GM23248 (cell line): ENCODE measurements at regions not wholly inside any gene's neighbourhood (a gene's known extent, or its start where the extent isn't known, plus 50 kb on each side); places are given as distances from the start of the nearest gene placed in this dataset.
A peak's percentile ranks its signal among the peaks of the same experiment; 100 is the strongest.

Experiments
- DNase-seq: peaks from one replicate; pipeline ENCODE4 v3.0.0-alpha.2; 2015
- H2AFZ ChIP-seq: fragments of 200-600 bp; sonication (generic); 2 replicates; pipeline ENCODE4 v1.6.1; 2016; ENCODE audit warnings: antibody characterized with exemption
- H3F3A ChIP-seq: fragments of 200-600 bp; sonication (generic); 2 replicates; pipeline ENCODE4 v1.6.1; 2016; ENCODE audit warnings: mild to moderate bottlenecking, antibody characterized with exemption, mixed run types; ENCODE audit not compliant: insufficient read depth
- H3K27ac ChIP-seq: fragments of 200-600 bp; sonication (generic); 2 replicates; pipeline ENCODE4 v1.5.1; 2016; ENCODE audit warnings: mild to moderate bottlenecking
- H3K27me3 ChIP-seq: fragments of 200-600 bp; sonication (generic); replicated peaks from 2 replicates; pipeline ENCODE4 v1.6.1; 2016; ENCODE audit warnings: mild to moderate bottlenecking; ENCODE audit not compliant: insufficient read depth
- H3K36me3 ChIP-seq: fragments of 200-600 bp; sonication (generic); 2 replicates; pipeline ENCODE4 v1.6.1; 2016; ENCODE audit warnings: low read depth, mild to moderate bottlenecking
- H3K4me1 ChIP-seq: fragments of 200-600 bp; sonication (generic); 2 replicates; pipeline ENCODE4 v1.6.1; 2016; ENCODE audit warnings: mild to moderate bottlenecking; ENCODE audit not compliant: insufficient read depth
- H3K4me2 ChIP-seq: fragments of 200-600 bp; sonication (generic); one replicate; pipeline ENCODE4 v1.6.1; 2016; ENCODE audit warnings: mild to moderate bottlenecking; ENCODE audit not compliant: unreplicated experiment
- H3K4me3 ChIP-seq: fragments of 200-600 bp; sonication (generic); 2 replicates; pipeline ENCODE4 v1.5.1; 2016; ENCODE audit warnings: mild to moderate bottlenecking
- H3K79me2 ChIP-seq: fragments of 200-600 bp; sonication (generic); 2 replicates; pipeline ENCODE4 v1.6.1; 2016; ENCODE audit warnings: mild to moderate bottlenecking; ENCODE audit not compliant: insufficient read depth
- H3K9ac ChIP-seq: fragments of 200-600 bp; sonication (generic); 2 replicates; pipeline ENCODE4 v1.6.1; 2016; ENCODE audit warnings: mild to moderate bottlenecking
- H3K9me2 ChIP-seq: fragments of 200-600 bp; sonication (generic); 2 replicates; pipeline ENCODE4 v1.6.1; 2016; ENCODE audit warnings: mixed run types, mild to moderate bottlenecking, moderate library complexity; ENCODE audit not compliant: insufficient read depth
- H3K9me3 ChIP-seq: fragments of 200-600 bp; sonication (generic); one replicate; pipeline ENCODE4 v1.6.1; 2017; ENCODE audit warnings: low read depth
- H4K20me1 ChIP-seq: fragments of 200-600 bp; sonication (generic); 2 replicates; pipeline ENCODE4 v1.6.0; 2016; ENCODE audit not compliant: insufficient read depth
- EZH2 ChIP-seq: fragments of 200-600 bp; sonication (generic); IDR thresholded peaks from 2 replicates; pipeline ENCODE4 v1.6.1; 2018; ENCODE audit warnings: antibody characterized with exemption, mild to moderate bottlenecking; ENCODE audit not compliant: insufficient read depth, poor library complexity, severe bottlenecking
- EZH2phosphoT487 ChIP-seq: fragments of 200-600 bp; sonication (generic); IDR thresholded peaks from 2 replicates; pipeline ENCODE4 v1.6.1; 2018; ENCODE audit warnings: antibody characterized with exemption, moderate library complexity, mild to moderate bottlenecking, low read depth; ENCODE audit not compliant: insufficient read depth
- WGBS, 2 experiments: methylation state at CpG; one replicate each; pipeline ENCODE4 v1.1.6; 2015 to 2017; ENCODE audit warnings: low lambda C conversion rate in 2 of 2, low coverage in 1 of 2; ENCODE audit errors: missing lambda C conversion rate in 2 of 2; 5-methylcytosine and 5-hydroxymethylcytosine counted together
- in situ Hi-C: fragments of 300-500 bp; cut with MboI; formaldehyde crosslinking; loops from 2 replicates; pipeline ENCODE4 v1.15.0; 2020

- Histone ChIP-seq H2AFZ (no peak overlapping the region), H4K20me1 (no peaks in the 10 kb centered on the region), H3K27ac (no peak overlapping the region), H3K9ac (no peak overlapping the region), H3F3A (peaks cover 25% of the 10 kb centered on the region; the same call in 1 of the 2 replicates), H3K79me2 (no peaks in the 10 kb centered on the region), H3K9me2 (no peaks in the 10 kb centered on the region), H3K36me3 (no peaks in the 10 kb centered on the region), H3K4me2 (no peak overlapping the region), H3K4me3 (no peak overlapping the region), H3K9me3 (no peaks in the 10 kb centered on the region), H3K27me3 (no peaks in the 10 kb centered on the region), H3K4me1 (peaks cover 21% of the 10 kb centered on the region)
- TF ChIP-seq EZH2: no peak
- no peak for TF ChIP-seq EZH2phosphoT487
- WGBS, 2 experiments: 97 to 98% methylated on average over 4 of the region's 4 CpGs
- no peak for DNase-seq
- in situ Hi-C loops: no loop called here
These were observed 53.5 kb upstream of the PLCB1 start for GRCh38 chr20:8078528-8078914.

DNA sequence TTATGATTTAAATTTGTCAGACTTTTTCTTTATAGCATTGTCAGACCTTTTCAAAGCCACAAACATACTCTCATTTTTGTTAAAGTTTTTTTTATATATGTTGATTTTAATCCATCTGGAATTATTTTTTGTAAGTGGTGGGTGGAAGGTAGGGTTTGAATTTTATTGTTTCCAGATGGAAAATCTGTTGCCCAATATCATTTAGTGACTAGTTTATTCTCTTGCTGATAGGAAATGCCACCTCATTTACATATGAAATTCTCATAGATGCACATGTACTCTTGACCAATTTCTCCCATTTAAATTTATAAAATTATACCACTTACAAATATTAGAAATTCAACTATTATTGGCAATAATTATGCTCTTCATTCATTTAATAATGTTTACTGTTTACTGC, 52.1 kb upstream of the PLCB1 start:
- H3K4me3 ChIP-seq: no peak overlapping the region
- H3K27me3 ChIP-seq: no peaks in the 10 kb centered on the region
- H4K20me1 ChIP-seq: no peaks in the 10 kb centered on the region
- no peaks in the 10 kb centered on the region for H3K9me2 ChIP-seq
- H2AFZ ChIP-seq: no peak overlapping the region
- H3K4me1 ChIP-seq: peaks cover 15% of the 10 kb centered on the region
- peaks cover 19% of the 10 kb centered on the region; the same call in 1 of the 2 replicates for H3F3A ChIP-seq
- no peak overlapping the region for H3K9ac ChIP-seq
- no peak for TF ChIP-seq EZH2
- no peak for TF ChIP-seq EZH2phosphoT487
- in situ Hi-C loops: no loop called here
- H3K9me3 ChIP-seq: no peaks in the 10 kb centered on the region
- no peaks in the 10 kb centered on the region for H3K79me2 ChIP-seq
- no peak overlapping the region for H3K4me2 ChIP-seq
- DNase-seq: no peak
- H3K36me3 ChIP-seq: no peaks in the 10 kb centered on the region
- H3K27ac ChIP-seq: no peak overlapping the region

- Histone ChIP-seq H3K27me3 (no peaks in the 10 kb centered on the region), H2AFZ (no peak overlapping the region), H3K4me2 (no peak overlapping the region), H3K9me3 (no peaks in the 10 kb centered on the region), H3K9me2 (no peaks in the 10 kb centered on the region), H3K4me1 (peaks cover 15% of the 10 kb centered on the region), H3K4me3 (no peak overlapping the region), H3K36me3 (no peaks in the 10 kb centered on the region), H4K20me1 (no peaks in the 10 kb centered on the region), H3K27ac (no peak overlapping the region), H3K9ac (no peak overlapping the region), H3F3A (peaks cover 19% of the 10 kb centered on the region; the same call in 1 of the 2 replicates), H3K79me2 (no peaks in the 10 kb centered on the region)
- no peak for TF ChIP-seq EZH2phosphoT487
- TF ChIP-seq EZH2: no peak
- in situ Hi-C loops: no loop called here
- peak; percentile 38 for DNase-seq
These were observed 50.0 kb upstream of the PLCB1 start for GRCh38 chr20:8082025-8082424.
